ENCODE measurements at regions not wholly inside any gene's neighbourhood (a gene's known extent, or its start where the extent isn't known, plus 50 kb on each side); places are given as distances from the start of the nearest gene placed in this dataset.

DNA sequence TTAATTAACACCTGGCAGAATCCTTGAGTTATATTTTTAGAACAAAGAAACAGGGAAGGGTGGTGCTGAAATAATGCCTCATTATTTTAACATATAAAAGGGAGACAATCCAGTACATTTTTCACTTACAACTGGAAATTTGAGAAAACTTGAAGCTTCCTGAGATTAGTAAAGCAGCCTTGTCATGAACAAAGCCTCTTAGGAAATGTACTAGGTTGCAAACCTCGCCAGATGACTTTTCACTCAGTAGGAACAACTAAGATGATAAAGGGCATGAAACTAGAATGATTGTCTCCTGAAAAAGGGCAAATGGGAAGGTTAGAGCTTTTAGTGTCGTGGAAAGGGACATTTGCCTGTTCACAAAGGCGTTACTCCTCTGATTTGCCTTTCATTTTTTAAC, 289.6 kb downstream of the ETS1 start:
- no peak overlapping the region for H3K4ac ChIP-seq (ENCODE audit: low read depth, low read length)
- in situ Hi-C loops (cut with MboI; ENCODE audit: low sequenced_read_pairs) (no loop called here), intact Hi-C loops (cut with micrococcal nuclease) (no loop called here), dilution Hi-C loops (cut with HindIII; ENCODE audit: low sequenced_read_pairs, unreplicated experiment) (no loop called here)
- H2BK15ac ChIP-seq (ENCODE audit: low read depth, low read length): no peak overlapping the region
- no peak overlapping the region for H2BK20ac ChIP-seq (ENCODE audit: low read depth, low read length)
- no peak overlapping the region for H4K8ac ChIP-seq (ENCODE audit: low read depth in 2 of 2, low read length in 2 of 2)
- no peaks in the 10 kb centered on the region for H3K9me1 ChIP-seq (ENCODE audit: insufficient read depth, low read length)
- no peaks in the 10 kb centered on the region for H3K79me1 ChIP-seq (ENCODE audit: low read depth in 1 of 2, low read length in 2 of 2)
- H3K4me1 ChIP-seq (ENCODE audit: control insufficient read depth, insufficient read depth, low read length): peaks cover 18% of the 10 kb centered on the region
- ChIA-PET POLR2A (ENCODE audit: unreplicated experiment) (no interaction called here), CTCF (interaction anchor here (0.6 kb wide), 1 partner anchor 1985 kb away, joined by 3 read pairs; no protein-coding TSS in a partner anchor)
- H4K91ac ChIP-seq (ENCODE audit: insufficient read depth, low read depth, low read length): no peak overlapping the region
- H3K18ac ChIP-seq (ENCODE audit: low read depth, low read length): no peak overlapping the region
- H3K14ac ChIP-seq (replicated peaks; ENCODE audit: low read depth, low read length): no peak overlapping the region
- TF ChIP-seq MXI1 (IDR thresholded peaks at IDR 0.05; ENCODE audit: borderline replicate concordance, low read depth, low read length) (no peak), RAD21 (IDR thresholded peaks at IDR 0.05; ENCODE audit: low read length) (no peak), SMC3 (IDR thresholded peaks at IDR 0.05; ENCODE audit: low read depth, low read length) (no peak), CEBPB (IDR thresholded peaks at IDR 0.05; ENCODE audit: low read depth, low read length) (no peak), BHLHE40 (IDR thresholded peaks at IDR 0.05; ENCODE audit: low read depth, low read length) (no peak), MAFK (IDR thresholded peaks at IDR 0.05; ENCODE audit: low read depth, low read length) (no peak), RCOR1 (IDR thresholded peaks at IDR 0.05; ENCODE audit: insufficient replicate concordance, low read length) (no peak), MAZ (IDR thresholded peaks at IDR 0.05; ENCODE audit: borderline replicate concordance, low read depth, low read length) (no peak), NFE2L2 (IDR thresholded peaks at IDR 0.05; ENCODE audit: low read depth, low read length) (no peak), CHD1 (IDR thresholded peaks at IDR 0.05; ENCODE audit: low read depth, low read length) (no peak), RFX5 (IDR thresholded peaks at IDR 0.05; ENCODE audit: low read depth, low read length) (no peak), POLR2A (IDR thresholded peaks at IDR 0.05; ENCODE audit: low read depth, low read length) (no peak), FOS (IDR thresholded peaks at IDR 0.05; ENCODE audit: low read depth, low read length) (no peak)
- TF ChIP-seq, protein P1, sequence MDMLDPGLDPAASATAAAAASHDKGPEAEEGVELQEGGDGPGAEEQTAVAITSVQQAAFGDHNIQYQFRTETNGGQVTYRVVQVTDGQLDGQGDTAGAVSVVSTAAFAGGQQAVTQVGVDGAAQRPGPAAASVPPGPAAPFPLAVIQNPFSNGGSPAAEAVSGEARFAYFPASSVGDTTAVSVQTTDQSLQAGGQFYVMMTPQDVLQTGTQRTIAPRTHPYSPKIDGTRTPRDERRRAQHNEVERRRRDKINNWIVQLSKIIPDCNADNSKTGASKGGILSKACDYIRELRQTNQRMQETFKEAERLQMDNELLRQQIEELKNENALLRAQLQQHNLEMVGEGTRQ (IDR thresholded peaks at IDR 0.05; ENCODE audit: low read depth, low read length): no peak
- TF ChIP-seq, protein P2, sequence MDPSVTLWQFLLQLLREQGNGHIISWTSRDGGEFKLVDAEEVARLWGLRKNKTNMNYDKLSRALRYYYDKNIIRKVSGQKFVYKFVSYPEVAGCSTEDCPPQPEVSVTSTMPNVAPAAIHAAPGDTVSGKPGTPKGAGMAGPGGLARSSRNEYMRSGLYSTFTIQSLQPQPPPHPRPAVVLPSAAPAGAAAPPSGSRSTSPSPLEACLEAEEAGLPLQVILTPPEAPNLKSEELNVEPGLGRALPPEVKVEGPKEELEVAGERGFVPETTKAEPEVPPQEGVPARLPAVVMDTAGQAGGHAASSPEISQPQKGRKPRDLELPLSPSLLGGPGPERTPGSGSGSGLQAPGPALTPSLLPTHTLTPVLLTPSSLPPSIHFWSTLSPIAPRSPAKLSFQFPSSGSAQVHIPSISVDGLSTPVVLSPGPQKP (IDR thresholded peaks at IDR 0.05; ENCODE audit: borderline replicate concordance, low read depth, low read length): no peak
- TF ChIP-seq, protein P3, sequence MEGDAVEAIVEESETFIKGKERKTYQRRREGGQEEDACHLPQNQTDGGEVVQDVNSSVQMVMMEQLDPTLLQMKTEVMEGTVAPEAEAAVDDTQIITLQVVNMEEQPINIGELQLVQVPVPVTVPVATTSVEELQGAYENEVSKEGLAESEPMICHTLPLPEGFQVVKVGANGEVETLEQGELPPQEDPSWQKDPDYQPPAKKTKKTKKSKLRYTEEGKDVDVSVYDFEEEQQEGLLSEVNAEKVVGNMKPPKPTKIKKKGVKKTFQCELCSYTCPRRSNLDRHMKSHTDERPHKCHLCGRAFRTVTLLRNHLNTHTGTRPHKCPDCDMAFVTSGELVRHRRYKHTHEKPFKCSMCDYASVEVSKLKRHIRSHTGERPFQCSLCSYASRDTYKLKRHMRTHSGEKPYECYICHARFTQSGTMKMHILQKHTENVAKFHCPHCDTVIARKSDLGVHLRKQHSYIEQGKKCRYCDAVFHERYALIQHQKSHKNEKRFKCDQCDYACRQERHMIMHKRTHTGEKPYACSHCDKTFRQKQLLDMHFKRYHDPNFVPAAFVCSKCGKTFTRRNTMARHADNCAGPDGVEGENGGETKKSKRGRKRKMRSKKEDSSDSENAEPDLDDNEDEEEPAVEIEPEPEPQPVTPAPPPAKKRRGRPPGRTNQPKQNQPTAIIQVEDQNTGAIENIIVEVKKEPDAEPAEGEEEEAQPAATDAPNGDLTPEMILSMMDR (conservative IDR thresholded peaks at IDR 0.05; ENCODE audit: low read depth, low read length): no peak
- 100% methylated on average over 1 of the region's 3 CpGs; no CpG with 5 or more reads in 1 of the 2 experiments for WGBS, 2 experiments (ENCODE audit: extremely low coverage in 2 of 2, insufficient read length in 1 of 2)
- H2BK5ac ChIP-seq (ENCODE audit: low read depth, low read length, poor library complexity, severe bottlenecking): no peak overlapping the region
- no peak overlapping the region for H2AFZ ChIP-seq (replicated peaks; ENCODE audit: low read length, poor library complexity)
- no peak overlapping the region for H3K4me2 ChIP-seq (ENCODE audit: low read depth, low read length)
- H3K56ac ChIP-seq (ENCODE audit: extremely low read depth, insufficient read depth, low read length): no peak overlapping the region
- no peak overlapping the region for H4K5ac ChIP-seq (ENCODE audit: low read depth, low read length)
- no TSS peak for BruUV-seq (replicated peaks)
- H3K36me3 ChIP-seq (ENCODE audit: control insufficient read depth, insufficient read depth, low read length): no peaks in the 10 kb centered on the region
- ATAC-seq (ENCODE audit: low read depth) (no peak), DNase-seq (no peak)
- H2BK120ac ChIP-seq (ENCODE audit: low read depth, low read length): no peak overlapping the region
- no peaks in the 10 kb centered on the region for H4K20me1 ChIP-seq (ENCODE audit: insufficient read depth, low read length)
- H3K9ac ChIP-seq (ENCODE audit: low read depth, low read length): no peak overlapping the region
- H3K27ac ChIP-seq (ENCODE audit: insufficient read depth, low read length): no peak overlapping the region
- H3K27me3 ChIP-seq (ENCODE audit: control insufficient read depth, insufficient read depth, low read length): no peaks in the 10 kb centered on the region
- H2AK5ac ChIP-seq (ENCODE audit: low read depth, low read length): no peak overlapping the region
- H3K4me3 ChIP-seq (ENCODE audit: insufficient read depth, low read depth, low read length): no peak overlapping the region
- no peak overlapping the region for H2AK9ac ChIP-seq (replicated peaks; ENCODE audit: low read depth, low read length, poor library complexity)
- H3K9me3 ChIP-seq (ENCODE audit: control insufficient read depth, insufficient read depth, low read length): no peaks in the 10 kb centered on the region
- no peak overlapping the region for H3K23ac ChIP-seq (ENCODE audit: low read depth, low read length)
